22Rv1 (cell line): ENCODE measurements at regions not wholly inside any gene's neighbourhood (a gene's known extent, or its start where the extent isn't known, plus 50 kb on each side); places are given as distances from the start of the nearest gene placed in this dataset.

ENCODE experiments used
- CTCF ChIP-seq: fragments of 450-650 bp; IDR thresholded peaks from 2 replicates; pipeline ENCODE4 v1.5.1; 2017; ENCODE audit warnings: mild to moderate bottlenecking
- ZFX ChIP-seq: fragments of 450-650 bp; IDR thresholded peaks from 2 replicates; pipeline ENCODE4 v1.6.1; 2017; ENCODE audit warnings: antibody characterized with exemption, borderline replicate concordance

DNA sequence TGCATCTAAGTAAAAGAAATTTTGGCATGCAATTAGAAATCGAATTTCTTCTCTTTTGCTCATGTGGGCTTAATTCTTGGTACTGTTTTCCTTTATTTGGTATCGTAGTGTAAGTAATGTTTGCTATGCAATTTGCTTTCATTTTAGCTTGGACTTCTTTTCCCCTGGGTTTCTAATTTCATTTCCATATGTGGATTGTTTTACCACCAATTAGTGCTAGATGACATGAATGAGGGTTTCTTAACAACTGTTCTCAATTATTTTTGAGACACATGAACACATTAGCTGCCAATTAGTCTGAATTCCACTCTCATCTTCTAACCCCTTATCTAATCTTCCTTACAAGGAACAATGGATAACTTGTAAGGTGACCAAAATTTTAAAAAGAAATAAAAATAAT, 1047.2 kb upstream of the PIK3C3 start:
- TF ChIP-seq CTCF (no peak), ZFX (no peak)
